NCI-H69 (cell line): ENCODE measurements at regions not wholly inside any gene's neighbourhood (a gene's known extent, or its start where the extent isn't known, plus 50 kb on each side); places are given as distances from the start of the nearest gene placed in this dataset.

Source experiments
- DNase-seq: peaks from one replicate; lab custom pipeline; 2025; lab: John Stamatoyannopoulos, UW

DNA sequence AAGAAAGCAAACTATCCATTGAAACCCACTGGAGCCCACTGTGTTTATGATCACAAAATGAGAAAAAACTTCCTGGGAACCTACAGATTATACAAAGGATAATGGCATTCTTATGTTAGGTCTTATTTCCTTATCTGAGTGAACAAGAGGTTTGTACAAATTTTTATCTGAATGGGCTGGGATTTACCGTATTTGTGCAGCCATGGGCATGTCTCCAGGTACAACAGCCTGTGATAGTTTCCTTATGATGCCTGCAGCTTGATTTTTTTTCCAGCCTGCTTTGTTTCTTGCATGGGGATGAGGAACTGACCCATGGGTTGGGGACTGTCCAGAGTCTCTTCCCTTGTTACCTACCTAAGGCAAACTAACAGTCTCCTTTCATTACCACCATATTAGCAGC is 244.0 kb upstream of the RBMY1B start:
- no peak for DNase-seq

DNA sequence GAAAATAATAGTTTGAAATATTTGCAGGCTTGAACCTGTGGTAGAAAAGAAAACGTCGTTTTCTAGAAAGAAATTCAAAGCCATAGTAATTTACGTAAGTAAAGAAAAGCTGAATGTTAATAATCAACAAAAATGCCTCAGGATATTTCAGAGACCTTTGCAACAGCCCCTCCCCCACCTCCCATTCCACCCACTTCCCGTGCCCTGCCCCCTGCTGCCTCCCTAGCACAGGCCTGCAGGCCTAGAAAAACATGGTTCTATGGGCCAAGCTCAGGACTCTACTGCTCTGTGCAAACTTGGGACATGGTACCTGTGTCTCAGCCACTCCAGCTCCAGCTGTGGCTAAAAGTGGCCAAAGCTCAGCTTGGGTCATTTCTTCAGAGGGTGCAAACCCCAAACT is 223.4 kb upstream of the RBMY1B start:
- DNase-seq: no peak

DNA sequence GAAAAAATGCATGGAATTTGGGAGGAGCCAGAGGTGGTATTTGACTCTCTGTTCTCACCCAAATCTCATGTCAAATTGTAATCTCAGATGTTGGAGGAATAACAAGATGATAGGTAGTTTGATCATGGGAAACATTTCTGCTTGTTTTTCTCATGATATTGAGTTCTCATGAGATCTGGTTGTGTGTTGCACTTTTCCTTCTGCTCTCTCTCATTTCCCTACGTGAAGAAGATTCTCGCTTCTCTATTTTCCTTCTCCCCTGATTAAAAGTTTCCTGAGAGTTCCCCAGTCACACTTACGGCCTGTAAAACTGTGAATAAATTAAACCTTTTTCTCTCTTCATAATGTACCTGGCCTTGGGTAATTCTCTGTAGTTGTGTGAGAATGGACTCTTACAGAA is 222.2 kb upstream of the RBMY1B start:
- no peak for DNase-seq

DNA sequence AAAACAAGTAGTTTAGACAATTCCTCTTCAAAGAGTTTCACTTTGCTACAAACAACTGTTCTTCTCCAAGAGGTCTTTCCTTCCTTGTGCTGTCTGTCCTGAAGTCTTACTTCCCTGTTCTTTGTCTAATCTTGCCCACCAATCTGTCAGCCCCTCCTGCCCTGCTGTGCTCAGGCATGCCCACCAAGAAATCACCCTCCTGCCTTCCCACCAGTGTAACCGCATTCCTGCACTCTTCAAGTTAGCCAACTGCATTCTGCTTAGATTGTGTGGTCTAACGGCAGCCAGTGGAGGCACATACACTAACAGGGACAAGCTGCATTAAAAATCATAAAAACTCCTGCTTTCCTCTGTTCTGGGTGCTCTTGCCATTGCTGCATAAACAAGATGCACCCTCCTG is 215.9 kb upstream of the RBMY1B start:
- no peak for DNase-seq

DNA sequence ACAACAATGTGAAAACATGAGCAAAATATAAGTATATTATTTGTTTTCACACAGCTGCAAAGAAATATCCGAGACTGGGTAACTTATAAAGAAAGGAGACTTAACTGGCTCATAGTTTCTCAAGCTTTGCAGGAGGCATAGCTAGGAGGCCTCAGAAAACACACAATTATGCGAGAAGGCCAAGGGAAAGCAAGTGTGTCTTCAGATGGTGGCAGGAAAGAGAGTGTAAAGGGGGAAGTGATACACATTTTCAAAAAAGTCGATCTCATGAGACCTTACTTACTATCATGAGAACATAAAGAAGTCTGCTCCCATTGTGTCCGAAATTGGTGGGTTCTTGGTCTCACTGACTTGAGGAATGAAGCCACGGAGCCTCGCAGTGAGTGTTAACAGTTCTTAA is 208.9 kb upstream of the RBMY1B start:
- no peak for DNase-seq

DNA sequence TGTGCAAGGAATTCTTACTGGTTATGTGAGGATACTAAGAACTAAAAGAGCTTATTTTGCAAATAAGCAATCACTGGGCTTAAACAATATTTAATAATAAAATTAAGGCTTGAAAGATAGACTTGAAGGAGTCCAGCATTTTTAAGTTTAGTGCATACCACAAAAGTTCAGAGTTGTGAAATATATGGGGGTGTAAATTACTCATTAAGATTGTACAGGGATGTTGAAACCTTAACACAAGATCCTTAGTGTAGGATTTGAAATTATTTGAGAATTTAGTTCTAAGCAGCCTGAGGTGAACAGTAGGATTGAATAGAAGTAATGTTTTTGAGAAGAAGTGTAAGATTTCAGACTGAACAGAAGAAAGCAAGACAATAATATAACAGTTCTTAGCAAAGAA is 195.8 kb upstream of the RBMY1B start:
- DNase-seq: no peak
